HG03196 (cell line): ENCODE measurements at regions not wholly inside any gene's neighbourhood (a gene's known extent, or its start where the extent isn't known, plus 50 kb on each side); places are given as distances from the start of the nearest gene placed in this dataset.

Source experiments
- ATAC-seq: cut with Tn5 transposase; IDR thresholded peaks from one replicate; pipeline ENCODE4 v1.9.1; 2021; ENCODE audit not compliant: unreplicated experiment

- no peak for ATAC-seq
Measured at GRCh38 chr7:124429923-124430322, 335.7 kb downstream of the GPR37 start.

DNA sequence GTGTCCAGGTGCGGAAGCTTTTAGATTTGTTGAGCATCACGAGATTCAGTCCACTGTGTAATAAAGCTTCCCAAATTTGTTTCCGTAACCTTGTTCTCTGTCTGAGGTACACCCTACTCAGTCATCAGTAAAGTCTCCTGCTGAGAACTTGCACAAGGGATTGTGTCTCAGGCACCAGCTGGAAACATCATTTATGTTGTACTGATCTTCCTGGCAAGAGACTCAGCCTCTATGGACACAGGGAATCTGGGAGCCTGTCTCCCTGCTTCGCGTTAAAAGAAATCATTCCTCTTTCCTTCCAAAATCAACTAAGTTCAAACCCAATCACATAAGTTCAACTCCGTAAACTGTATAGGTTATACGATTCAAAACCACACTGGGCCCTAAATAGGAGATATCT, 336.8 kb downstream of the GPR37 start:
- no peak for ATAC-seq

DNA sequence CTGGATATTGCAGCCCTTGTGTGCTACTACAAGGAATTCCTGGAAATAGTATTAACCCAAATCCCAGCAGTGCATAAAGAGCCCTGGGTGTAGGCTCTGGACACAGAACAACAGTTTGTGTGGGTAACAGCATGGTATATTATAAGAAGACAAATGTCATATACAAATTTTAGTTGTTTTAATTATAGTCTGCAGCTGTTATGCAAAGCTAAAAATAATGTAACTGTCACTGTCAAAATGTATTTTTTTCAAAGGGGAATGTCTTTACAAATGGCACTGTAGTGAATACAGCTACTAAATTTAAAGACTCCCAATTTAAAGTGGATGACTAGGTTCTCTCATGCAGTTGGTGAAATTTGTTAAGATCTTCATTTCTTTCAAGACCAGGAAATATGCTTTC, 339.0 kb downstream of the GPR37 start:
- ATAC-seq: no peak

DNA sequence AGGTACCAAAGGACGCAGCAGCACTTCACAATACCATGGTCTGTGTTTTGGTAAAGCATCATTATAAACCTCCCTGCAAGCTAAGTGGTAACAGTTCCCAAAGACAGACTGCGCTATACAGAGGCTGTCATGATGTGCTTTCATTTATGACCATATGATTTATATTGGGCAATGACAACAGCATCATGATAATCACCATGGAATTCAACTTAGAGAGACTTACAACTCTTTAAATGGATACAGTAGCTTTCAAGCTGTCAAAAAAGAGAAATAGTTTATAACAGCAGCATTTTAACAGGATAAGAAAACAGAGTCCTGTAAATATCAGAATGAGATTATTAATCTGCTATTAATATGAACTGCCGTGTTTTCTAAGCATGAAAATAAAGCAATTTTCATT, 341.7 kb downstream of the GPR37 start:
- no peak for ATAC-seq

DNA sequence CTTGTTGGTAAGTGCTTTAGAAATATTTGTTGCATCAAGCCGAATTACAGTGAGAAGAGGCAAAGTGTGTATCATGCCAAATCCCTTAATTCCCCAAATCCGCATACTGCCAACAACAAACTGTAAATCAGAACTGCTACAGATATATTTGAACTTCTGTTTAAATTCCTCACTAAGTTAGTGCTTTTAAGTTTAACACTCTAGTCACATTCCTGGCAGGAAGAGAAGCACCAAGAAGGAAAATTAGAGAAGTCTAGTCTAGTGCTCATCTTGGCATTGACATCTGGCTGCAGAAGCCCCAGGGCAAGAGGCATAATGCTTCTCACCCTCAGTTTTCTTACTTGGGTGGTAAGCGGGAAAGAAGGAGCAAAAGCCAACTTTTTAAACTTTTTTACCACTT, 343.5 kb downstream of the GPR37 start:
- ATAC-seq: no peak

DNA sequence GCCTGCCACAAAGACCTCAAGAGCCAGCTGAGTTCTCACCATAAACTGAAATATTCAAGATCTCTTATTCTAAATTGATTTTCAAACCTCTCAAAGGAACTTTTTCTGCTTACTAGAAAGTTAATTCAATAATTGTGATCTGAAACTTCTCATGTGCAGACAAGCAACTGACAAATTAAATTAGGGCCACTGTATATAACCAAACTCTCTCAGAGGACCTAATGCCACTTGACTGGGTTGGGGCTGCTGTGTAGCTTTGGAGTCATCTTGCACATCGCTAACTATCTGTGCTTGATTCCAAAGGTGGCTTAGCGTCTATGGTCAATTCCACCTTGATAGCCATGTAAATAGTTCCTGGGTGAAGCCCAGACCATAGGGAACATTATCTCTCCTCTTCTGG, 345.2 kb downstream of the GPR37 start:
- no peak for ATAC-seq

DNA sequence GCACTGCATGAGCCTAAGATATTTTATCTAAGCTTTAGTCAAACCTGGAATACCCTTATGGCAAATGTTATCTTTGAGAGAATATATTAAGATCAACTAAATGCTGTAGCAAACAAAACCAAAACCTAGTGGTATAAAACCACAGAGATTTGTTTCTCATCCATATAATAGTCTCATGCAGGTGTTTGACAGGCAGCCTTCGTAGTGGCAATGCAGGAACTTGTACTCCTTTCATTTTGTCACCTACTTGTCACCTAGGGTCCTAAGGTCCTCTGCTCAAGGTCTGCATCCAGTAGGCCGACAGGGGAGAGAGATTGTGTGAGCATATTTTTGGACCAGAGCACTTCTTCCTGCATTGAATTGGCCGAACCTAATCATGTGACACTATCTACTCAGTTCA, 352.6 kb downstream of the GPR37 start:
- no peak for ATAC-seq

- ATAC-seq: no peak
Measured at GRCh38 chr7:124412531-124412930, 353.1 kb downstream of the GPR37 start.

DNA sequence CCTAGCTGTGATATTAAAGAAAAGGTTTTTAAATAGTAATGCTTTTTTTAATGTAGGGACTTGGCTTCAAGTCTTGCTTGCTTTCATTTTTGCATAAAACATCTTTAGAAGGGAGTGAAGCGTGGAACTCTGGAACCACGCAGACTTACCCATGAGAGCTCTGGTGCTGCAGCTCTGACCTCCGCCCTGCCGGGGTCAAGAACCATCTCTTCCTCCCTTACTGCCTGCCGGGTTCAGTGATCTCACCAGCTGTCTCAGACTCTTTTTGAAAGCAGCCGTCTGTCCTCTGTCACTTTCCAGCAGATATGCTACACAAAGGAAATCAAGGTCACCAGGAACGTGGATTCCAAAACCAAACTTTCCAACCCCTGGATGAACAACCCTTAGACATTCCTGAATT, 353.8 kb downstream of the GPR37 start:
- no peak for ATAC-seq

GRCh38 chr7:124403587-124403986, 362.0 kb downstream of the GPR37 start:
- no peak for ATAC-seq

DNA sequence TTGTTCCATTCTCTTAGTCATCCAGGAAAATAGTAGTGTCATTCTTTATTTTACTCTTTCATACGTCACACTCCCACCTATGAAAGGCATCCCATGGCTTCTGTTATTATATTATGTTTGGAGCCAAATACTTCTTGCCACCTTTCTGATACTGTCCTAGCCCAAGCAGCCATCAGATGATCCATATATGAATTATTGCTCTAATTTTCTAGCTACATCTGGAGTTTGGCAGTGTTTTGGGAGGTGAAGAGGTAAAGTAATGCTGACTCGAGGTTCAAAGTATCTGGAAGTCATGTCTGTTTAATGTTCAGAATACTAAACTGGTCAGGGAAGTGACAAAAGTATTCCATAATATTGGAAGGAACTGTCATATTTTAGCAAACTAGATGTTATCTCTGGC, 362.5 kb downstream of the GPR37 start:
- no peak for ATAC-seq

- no peak for ATAC-seq
Measured at GRCh38 chr7:124399941-124400340, 365.7 kb downstream of the GPR37 start.

GRCh38 chr7:124398937-124399552, 366.2 kb upstream of the TMEM229A start:
- no peak for ATAC-seq

- ATAC-seq: no peak
Measured at GRCh38 chr7:124397134-124397533, 364.3 kb upstream of the TMEM229A start.

- ATAC-seq: no peak
Measured at GRCh38 chr7:124390301-124390700, 357.4 kb upstream of the TMEM229A start.

DNA sequence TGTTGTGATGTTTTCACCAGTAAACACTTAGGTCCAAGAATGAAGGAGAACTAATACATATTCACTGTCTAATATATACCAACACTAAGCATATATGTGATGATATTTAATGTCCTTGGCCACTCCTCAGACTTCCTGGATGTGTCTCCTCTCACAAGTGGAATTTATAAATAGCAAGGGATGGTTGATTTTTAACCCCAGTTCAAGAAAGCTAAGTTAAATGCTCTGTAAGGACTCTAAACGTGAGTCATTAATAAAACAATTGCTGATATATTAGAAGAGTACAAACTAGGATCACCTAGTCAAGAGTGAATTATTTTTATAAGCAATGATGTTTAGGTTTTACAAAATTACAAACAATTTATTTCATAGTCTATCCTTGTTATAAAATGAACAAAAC, 355.9 kb upstream of the TMEM229A start:
- ATAC-seq: no peak

GRCh38 chr7:124387056-124387455, 354.2 kb upstream of the TMEM229A start:
- no peak for ATAC-seq

DNA sequence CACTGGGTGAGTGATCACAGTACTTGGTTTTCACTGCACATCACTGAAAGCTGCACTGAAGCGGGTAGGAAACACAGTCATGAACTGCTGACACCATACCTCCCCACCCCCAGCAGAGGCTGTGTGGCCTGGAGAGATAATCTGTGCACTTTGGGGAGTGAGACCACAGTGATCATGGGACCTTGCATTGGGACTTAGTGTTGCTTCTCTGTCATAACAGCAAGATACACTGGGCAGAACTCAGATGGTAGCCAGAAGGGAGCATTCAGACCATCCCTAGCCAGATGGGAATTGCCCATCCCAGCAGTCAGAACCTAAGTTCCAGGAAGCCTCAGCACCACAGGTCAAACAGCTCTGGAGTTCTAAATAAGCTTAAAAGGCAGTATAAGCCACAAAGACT, 346.4 kb upstream of the TMEM229A start:
- ATAC-seq: no peak

DNA sequence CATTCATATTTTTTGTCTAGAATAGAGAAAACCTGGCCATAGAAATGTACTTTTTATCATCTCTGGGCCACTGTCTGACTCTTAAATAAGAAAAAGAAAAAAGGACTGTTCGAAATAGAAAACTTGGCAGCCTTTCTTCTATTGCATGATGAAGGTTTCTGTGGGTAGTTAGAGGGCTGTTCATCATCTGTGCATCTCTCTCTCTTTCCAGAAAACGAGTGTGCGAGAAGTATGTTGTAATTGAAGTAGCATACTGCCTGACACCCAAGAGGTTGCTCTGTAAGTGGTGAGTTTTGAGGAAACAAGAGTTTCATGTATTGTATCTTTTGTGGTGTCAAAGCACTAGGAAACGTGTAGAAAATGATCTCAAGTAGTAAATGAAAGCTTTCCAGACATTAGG, 343.2 kb upstream of the TMEM229A start:
- ATAC-seq: no peak

DNA sequence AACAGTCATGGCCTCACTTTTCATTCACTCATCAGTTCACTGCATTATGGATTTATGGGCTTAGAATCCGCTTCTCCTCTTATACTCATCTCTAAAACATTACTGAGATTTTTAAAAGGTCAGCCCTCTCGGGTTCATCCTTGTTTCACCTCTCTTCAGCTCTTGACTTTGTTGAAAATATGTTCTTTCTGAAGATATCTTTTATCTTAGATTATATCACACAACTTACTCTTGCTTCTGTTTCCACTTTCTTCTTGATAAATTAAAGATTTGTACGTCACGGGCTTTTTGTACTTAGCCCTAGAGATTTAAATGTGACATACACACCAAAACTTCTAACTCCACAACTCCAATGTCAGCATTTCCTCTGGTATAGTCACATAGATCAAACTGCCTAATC, 342.5 kb upstream of the TMEM229A start:
- no peak for ATAC-seq

GRCh38 chr7:124369310-124369709, 336.4 kb upstream of the TMEM229A start:
- no peak for ATAC-seq

DNA sequence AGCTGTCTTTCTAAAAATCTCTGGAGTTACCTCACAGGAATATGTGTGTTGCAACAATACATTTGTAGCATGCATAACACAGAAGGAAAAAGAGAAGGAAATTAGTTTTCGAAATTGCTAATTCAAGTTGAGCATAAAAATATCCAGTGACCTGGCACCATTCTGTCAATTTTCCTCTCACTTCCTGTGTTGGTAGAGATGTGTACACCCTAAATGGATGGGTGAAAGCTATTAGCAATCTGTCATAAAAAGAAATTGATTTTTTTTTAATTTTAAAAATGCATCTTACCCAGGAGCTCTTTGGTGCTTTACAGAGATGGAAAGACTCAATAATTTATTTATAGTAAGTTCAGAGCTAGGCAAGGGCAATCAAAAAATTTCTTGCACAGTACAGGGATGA, 333.3 kb upstream of the TMEM229A start:
- no peak for ATAC-seq

DNA sequence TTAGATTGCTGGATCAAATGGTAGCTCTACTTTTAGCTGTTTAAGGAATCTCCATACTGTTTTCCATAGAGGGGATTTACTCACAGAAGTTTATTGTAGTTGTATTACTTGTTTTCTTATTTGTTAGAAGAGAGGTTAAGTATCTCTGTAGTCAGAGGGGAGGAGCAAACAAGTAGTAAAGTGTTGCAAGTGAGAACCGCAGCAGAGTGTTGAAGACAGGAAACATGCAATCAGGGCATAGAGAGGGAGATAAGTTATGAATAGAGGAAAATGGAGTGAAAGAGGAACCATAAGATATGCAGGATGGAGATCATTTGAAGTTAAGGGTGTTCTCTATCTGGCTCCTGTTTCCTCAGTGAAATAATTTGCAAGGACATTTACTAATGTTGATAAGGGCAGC, 331.4 kb upstream of the TMEM229A start:
- ATAC-seq: no peak

DNA sequence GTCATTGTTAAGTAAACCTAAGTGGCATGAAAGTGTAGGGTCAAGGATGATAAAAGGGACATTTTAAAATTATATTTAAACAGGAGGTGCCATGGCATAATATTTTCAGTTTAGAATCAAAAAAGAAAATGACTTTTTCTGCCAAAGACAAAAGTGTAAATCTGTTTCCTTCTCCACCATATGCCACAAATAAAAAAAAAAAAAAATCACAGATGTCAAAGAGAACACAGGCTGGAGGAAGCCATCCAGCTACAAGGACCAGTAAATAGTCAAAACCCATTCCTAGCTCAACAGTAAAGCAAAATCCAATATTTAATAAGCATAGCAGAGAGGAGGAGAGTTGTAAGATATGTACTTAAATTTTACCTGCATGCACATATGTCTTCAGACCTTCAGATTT, 321.3 kb upstream of the TMEM229A start:
- ATAC-seq: no peak
